ENCODE measurements at regions not wholly inside any gene's neighbourhood (a gene's known extent, or its start where the extent isn't known, plus 50 kb on each side); places are given as distances from the start of the nearest gene placed in this dataset.

- TF ChIP-seq CTCF (conservative IDR thresholded peaks at IDR 0.05; ENCODE audit: low read depth, low read length): no peak
- TF ChIP-seq POLR2A (IDR thresholded peaks at IDR 0.05; ENCODE audit: low read depth, low read length): no peak
- TF ChIP-seq MXI1 (IDR thresholded peaks at IDR 0.05; ENCODE audit: borderline replicate concordance, low read depth, low read length): no peak
- no peak for TF ChIP-seq MAZ (IDR thresholded peaks at IDR 0.05; ENCODE audit: borderline replicate concordance, low read depth, low read length)
- no peak for TF ChIP-seq SMC3 (IDR thresholded peaks at IDR 0.05; ENCODE audit: low read depth, low read length)
These were observed 481.4 kb downstream of the TYW1 start for GRCh38 chr7:67478066-67478465.

Measured in IMR-90 (cell line).